ENCODE measurements at regions not wholly inside any gene's neighbourhood (a gene's known extent, or its start where the extent isn't known, plus 50 kb on each side); places are given as distances from the start of the nearest gene placed in this dataset.

DNA sequence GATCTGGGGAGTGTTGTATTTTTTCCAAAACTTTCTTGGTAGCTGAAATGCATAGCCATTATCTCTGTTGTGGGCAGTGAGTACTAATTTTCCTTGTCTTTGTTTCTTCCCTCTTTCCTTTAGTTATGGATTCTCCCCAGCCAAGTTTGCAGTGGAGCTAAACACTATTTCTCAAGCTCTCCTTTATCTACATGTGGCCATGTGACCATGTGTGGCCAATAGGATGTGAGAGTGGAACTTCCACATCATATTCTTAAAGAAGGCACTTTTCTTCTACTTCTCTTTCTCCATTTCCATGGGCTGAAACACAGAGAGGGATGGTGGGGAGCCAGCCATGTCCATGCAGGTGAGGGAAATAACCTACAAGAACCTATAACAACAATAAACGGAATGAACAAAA is 230.8 kb downstream of the CTH start:
- H3K27ac ChIP-seq, result no peak overlapping the region
- 86 to 90% methylated on average over 1 of the region's 1 CpG for WGBS, 2 donors
- no peaks in the 10 kb centered on the region for H3K9me3 ChIP-seq
- no peak overlapping the region for H3K4me3 ChIP-seq
- intact Hi-C loops (cut with DNase I), result no loop called here
- TF ChIP-seq POLR2AphosphoS5 (IDR thresholded peaks at IDR 0.05) (no peak), POLR2A (IDR thresholded peaks at IDR 0.05) (no peak), EP300 (IDR thresholded peaks at IDR 0.05) (no peak)
- TF ChIP-seq, protein P1, sequence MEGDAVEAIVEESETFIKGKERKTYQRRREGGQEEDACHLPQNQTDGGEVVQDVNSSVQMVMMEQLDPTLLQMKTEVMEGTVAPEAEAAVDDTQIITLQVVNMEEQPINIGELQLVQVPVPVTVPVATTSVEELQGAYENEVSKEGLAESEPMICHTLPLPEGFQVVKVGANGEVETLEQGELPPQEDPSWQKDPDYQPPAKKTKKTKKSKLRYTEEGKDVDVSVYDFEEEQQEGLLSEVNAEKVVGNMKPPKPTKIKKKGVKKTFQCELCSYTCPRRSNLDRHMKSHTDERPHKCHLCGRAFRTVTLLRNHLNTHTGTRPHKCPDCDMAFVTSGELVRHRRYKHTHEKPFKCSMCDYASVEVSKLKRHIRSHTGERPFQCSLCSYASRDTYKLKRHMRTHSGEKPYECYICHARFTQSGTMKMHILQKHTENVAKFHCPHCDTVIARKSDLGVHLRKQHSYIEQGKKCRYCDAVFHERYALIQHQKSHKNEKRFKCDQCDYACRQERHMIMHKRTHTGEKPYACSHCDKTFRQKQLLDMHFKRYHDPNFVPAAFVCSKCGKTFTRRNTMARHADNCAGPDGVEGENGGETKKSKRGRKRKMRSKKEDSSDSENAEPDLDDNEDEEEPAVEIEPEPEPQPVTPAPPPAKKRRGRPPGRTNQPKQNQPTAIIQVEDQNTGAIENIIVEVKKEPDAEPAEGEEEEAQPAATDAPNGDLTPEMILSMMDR (IDR thresholded peaks at IDR 0.05), result no peak
- no peaks in the 10 kb centered on the region for H3K36me3 ChIP-seq
- no peak for DNase-seq
- no peaks in the 10 kb centered on the region for H3K4me1 ChIP-seq
- H3K27me3 ChIP-seq, result no peaks in the 10 kb centered on the region

DNA sequence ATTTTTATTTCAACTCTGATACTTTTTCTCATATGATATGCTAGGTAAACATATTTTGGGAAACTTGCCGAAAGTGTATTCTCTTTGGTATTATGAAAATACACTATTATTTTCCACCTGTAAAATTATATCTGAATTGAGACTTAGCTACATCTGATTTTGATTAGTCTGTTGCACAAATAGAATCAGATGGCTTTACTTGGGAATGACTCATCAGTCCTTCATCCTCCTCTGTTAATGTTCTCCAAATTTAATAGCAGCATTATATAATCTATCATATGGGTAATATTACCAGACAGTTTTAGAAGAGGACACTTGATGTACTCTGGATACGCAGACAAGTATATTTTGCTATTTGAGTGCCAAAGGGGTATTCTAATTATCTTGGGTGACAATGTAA is 245.3 kb downstream of the CTH start:
- TF ChIP-seq POLR2A (IDR thresholded peaks at IDR 0.05) (no peak), EP300 (IDR thresholded peaks at IDR 0.05) (no peak), POLR2AphosphoS5 (IDR thresholded peaks at IDR 0.05) (no peak)
- TF ChIP-seq, protein P1 (IDR thresholded peaks at IDR 0.05), result no peak
- Histone ChIP-seq H3K4me1 (no peaks in the 10 kb centered on the region), H3K9me3 (no peaks in the 10 kb centered on the region), H3K4me3 (no peak overlapping the region), H3K27me3 (no peaks in the 10 kb centered on the region), H3K36me3 (no peaks in the 10 kb centered on the region), H3K27ac (no peak overlapping the region)
- intact Hi-C loops (cut with DNase I), result no loop called here
- DNase-seq, result no peak
- 87% methylated on average over 2 of the region's 2 CpGs for WGBS, 2 donors

DNA sequence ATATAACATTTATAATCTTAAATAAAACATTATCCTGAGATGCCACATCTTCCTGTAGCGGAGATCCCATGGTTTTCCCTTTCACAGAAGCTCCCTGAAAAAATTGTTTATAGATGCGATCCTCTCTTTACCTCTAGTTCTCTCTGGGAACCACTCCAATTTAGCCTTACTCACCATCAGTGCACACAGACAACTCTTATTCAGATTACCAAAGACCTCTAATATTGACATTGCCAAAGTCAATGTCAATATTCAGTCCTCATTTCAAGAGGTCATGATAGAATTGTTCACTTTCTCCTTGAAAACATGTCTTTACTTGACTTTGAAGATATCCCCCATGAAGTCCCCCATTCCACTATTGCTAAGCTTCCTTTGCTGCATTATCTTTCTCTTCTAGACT is 248.8 kb downstream of the CTH start:
- no peak for DNase-seq
- WGBS, 2 donors, result 83 to 84% methylated on average over 2 of the region's 2 CpGs

DNA sequence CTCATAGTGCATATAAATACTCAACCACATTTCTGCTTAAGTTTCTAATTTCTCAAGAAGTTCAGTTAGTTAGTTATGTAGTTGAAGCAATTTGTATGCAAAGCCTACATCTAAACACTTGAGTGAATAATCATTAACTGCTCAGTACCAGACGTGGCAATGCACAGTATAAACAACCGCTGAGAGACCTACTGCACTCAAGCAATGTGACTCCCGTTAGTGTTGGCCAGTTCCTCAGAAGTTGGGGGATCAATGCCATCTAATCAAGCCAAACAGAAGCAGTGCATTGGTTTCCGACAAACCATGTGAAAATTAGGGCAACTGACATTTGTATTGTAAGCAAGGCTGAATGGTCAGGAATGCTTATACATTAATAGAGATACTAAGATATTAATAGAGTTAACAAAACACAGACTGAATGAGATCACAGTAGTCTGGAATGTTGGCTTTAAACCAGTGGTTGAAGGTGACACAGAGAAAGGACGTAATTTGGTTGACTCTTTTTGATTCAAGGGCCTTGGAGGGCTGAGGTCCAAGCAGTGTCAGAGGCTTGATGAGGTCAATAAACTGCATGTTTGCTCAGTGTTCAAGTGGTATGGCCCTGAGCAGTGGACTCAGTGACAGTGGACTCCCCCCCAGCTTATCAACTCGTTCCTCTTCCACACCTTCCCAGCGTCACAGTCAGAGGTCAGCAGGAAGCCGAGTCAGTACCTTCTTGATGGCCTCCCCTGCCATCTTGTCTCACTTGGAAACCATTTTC is 255.5 kb downstream of the CTH start:
- Histone ChIP-seq H3K27me3 (no peaks in the 10 kb centered on the region), H3K4me1 (peaks cover 0 to 23% (median 6%) of the 10 kb centered on the region in 4 donors), H3K9me3 (no peaks in the 10 kb centered on the region), H3K4me3 (no peak overlapping the region), H3K27ac (no peak overlapping the region), H3K36me3 (no peaks in the 10 kb centered on the region)
- intact Hi-C loops (cut with DNase I), result no loop called here
- 63 to 64% methylated on average over 8 of the region's 8 CpGs for WGBS, 2 donors
- TF ChIP-seq POLR2AphosphoS5 (IDR thresholded peaks at IDR 0.05) (no peak), POLR2A (IDR thresholded peaks at IDR 0.05) (no peak), EP300 (IDR thresholded peaks at IDR 0.05) (no peak)
- TF ChIP-seq, protein P1 (IDR thresholded peaks at IDR 0.05), result no peak
- DNase-seq, result no peak

More for the DNA sequence above, 248.8 kb downstream of the CTH start:
- intact Hi-C loops (cut with DNase I), result no loop called here
- H3K4me1 ChIP-seq, result no peaks in the 10 kb centered on the region
- no peak for TF ChIP-seq POLR2A (IDR thresholded peaks at IDR 0.05)
- TF ChIP-seq EP300 (IDR thresholded peaks at IDR 0.05), result no peak
- TF ChIP-seq, protein P1 (IDR thresholded peaks at IDR 0.05), result no peak
- TF ChIP-seq POLR2AphosphoS5 (IDR thresholded peaks at IDR 0.05), result no peak
- H3K36me3 ChIP-seq, result no peaks in the 10 kb centered on the region
- no peaks in the 10 kb centered on the region for H3K9me3 ChIP-seq
- H3K27ac ChIP-seq, result no peak overlapping the region
- H3K27me3 ChIP-seq, result no peaks in the 10 kb centered on the region
- no peak overlapping the region for H3K4me3 ChIP-seq

Measured in sigmoid colon (tissue), 6 donors.